HG03039 (cell line): ENCODE measurements at regions not wholly inside any gene's neighbourhood (a gene's known extent, or its start where the extent isn't known, plus 50 kb on each side); places are given as distances from the start of the nearest gene placed in this dataset.

Experiments
- ATAC-seq: cut with Tn5 transposase; IDR thresholded peaks from one replicate; pipeline ENCODE4 v1.9.1; 2021; ENCODE audit warnings: mild to moderate bottlenecking, moderate library complexity; ENCODE audit not compliant: unreplicated experiment

DNA sequence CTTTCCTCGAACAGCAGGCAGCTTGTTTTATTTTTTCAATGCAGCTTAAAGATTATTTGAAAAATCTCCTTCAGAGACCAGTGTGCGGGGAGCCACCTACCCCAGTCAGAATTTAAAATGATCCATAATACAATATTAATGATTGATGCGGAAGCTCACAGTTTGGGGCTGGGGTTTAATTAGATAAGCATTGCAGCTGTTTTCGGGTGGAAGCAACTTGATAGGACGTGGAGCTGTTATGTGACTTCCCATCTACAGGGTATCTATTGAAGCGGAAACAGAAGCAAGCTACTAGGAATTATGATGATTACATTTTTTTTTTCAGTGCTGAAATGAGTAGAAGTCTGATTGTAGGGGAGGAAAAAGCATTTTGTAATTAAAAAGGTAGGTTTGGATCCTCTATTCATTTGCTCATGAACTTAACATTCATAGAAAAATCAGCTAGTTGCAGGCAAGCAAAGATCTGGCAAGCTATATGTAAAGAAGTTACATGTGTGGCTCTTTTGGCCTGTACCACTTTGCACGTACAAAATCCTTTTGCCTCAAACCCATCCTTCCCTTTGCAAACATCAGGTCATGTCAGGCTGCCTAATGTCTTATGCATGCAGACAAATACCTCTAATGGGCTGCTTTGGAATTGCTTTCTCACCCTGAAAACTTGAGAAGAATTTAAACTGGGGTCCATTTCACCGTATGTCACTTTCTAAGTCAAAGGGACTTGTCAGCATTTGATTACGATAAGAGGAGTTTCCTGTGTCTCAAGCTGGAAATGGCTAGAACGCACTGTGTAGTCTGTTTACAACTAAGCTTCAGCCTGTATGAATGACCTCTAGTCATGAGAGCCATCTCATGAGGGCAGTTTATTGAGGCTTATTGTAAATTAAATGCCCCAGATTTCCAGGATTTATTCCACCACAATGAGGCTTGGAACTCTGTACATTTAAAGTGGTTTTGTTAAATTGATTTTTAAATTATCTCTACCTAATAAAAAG is 267.1 kb upstream of the TMTC4 start:
- ATAC-seq = no peak

DNA sequence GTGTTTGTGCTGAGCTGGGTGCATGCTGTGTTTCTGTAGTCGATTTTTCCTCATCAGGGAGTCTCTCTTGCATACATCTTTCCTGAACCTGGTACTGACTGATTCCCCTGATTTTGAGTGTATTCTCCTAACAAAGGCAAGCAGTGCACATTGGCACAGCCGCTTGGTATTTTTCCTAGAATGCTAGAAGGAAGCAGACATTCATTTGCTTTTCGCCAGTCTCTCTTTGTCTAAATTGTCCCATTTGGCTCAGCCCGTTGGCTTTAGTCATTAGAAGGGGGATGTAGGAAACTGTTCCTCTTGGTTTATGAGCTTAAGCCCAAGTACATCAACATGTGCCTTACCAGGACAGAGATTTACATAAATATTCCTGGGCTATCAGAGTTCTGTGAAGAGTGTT is 266.1 kb upstream of the TMTC4 start:
- ATAC-seq = no peak

DNA sequence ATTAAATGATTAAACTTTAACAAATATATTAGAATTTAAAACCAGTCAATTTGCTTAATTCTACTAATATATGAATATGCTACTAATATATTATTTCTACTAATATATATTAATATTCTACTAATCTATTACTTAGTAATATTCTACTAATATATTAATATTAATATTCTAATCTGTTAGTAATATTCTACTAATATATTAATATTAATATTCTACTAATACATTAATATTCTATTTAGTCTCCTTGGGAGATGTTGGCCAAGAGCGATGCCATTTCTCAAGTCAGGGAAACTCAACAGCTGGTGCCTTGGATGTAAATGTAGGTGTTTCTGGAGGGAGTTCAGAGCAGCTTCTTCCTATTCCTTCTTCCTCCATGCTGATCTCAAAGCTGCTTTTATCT is 259.2 kb upstream of the TMTC4 start:
- ATAC-seq = no peak

DNA sequence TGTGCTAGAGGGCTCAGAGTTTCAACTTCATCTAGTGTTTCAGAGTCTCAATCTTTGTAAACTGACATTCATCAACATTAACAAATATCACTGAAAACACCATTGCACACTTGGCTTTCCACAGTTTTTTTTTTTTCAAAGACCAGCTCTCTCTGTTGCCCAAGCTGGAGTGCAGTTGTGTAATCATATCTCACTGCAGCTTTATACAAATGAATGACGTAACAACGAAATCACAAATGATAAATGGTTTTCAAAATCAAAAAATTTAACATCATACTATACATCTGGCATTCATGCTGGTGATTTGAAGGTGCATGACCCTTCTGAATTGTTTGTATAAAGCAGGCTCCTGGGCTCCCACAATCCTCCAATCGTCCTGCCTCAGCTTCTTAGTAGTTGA is 248.0 kb upstream of the TMTC4 start:
- ATAC-seq = no peak

DNA sequence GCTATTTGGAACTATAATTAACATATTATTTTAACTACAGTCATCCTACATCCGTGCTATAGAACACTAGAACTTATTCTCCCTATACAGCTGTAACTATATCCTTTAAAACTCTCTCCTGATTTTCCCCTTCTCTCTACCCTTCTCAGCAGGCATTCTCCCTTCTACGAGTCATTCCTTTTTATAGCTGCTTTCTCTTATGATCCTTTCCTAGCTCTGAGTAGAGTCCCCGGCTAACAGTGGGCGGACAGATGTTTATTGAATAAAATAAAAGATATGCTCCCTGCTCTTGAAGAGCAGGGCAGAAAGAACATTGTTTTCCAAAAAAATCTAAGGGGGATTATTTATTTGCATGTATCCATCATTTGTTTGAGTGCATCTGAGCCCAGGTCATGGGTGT is 246.5 kb upstream of the TMTC4 start:
- no peak for ATAC-seq

DNA sequence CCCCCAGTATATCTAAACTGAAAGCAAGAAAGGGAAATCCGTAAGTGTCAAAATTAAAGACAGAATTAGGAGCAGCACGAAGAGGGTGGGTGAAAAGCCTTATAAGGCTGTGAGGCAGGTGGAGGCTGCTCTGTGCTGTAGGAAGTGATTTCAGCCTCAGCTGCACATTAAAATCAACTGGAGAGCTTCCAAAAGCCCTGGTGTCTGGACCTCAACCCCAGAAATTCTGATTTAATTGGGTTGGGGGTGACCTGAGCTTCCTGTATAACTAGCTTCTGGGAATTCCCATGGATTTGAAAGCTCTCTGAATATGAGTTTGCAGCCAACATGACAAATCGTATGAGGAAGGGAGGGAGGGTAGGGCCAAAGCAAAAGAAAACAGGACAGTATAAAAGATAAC is 242.4 kb upstream of the TMTC4 start:
- ATAC-seq = no peak

DNA sequence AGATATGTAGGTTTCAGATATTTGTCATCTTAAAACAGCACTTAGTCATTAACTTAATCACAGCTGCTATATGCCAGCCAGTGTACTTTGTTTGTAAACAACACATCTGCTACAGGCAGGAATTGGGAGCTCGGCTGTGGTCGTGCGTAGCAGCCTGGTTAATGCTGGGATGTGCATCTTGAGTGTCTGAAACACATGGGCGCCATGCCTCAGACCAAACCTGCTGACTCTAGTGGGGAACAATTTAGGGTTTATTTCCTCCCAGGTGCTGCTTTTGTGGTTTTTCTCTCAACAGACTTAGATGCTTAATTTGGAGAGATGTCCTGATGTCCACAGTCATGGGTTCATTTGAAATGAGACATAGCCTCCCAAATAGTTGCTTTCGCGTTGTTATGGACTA is 238.5 kb upstream of the TMTC4 start:
- ATAC-seq = no peak

DNA sequence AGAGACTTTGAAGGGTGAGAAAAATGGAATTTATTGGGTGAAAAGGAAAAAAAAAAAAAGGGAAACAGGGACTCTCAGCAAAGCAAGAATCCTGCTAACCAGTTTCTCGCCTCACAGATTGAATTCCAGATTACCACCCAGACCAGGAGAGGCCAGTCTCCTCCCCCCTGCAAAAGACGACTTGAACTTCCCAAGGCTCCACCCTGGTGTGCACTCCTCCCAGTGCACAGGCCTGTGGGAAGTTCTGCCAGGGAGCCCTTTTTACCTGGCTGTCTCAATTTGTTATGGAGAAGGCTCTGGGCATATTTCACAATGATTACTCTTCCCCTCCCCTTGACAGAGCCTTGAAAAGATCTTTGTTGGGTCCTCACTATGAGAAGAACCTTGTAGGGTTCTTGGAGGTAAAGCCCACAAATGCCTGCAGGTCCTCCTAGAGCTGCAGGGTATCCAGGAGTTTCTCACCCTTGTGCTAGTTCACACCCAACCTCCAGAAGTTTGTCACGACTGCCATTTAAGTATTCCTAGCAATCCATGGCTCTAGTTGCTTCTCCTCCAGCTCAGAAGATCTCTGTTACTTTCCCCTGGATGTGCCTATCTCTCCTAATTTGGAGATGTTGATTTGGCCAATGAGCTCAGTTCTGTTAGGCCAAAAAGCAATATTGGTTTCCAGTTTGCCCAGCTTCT is 229.8 kb upstream of the TMTC4 start:
- no peak for ATAC-seq

DNA sequence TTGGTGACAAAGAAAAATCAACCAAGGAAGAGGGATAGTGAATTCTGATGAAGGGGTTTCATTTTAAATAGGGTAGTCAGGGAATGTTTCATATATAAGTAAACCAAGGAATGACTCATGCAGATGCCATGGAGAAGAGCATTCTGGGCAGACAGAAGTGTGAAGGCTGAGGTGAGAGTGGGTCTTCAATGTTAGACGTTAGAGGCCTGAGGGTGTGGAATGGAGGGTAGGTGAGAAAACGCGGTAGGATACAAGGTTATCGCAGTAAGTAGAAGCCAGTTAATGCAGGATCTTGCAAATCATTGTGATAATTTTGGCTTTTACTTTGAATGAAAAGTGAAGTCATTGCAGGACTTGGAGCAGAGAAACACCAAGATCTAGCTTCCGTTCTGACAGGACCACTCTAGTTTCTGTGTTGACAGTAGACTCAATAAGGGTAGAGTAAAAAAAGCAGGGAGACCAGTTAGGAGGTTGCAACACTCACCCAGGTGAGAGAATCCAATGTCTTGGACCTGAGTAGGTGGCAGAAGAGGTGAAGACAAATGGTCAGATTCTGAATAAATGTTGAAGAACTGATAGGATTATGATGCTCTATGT is 225.2 kb upstream of the TMTC4 start:
- ATAC-seq = no peak

DNA sequence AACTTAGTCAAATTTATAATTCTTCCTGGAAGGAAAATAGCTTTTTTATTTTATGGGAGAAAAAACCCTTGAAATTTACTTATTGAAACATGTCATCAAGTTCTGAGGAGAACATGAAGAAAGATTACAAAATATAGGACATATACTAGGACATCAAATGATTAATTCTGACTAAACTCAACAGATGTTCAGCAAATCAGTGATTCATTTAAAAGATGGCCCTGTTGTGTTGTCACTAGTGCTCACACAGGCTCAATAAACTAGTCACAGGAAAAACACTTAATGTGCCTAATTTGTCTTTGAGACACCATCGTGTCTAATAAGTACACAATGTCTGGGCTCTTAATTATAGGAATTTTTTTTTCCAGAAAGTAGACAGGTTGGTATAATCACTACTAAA is 223.8 kb upstream of the TMTC4 start:
- ATAC-seq = no peak

DNA sequence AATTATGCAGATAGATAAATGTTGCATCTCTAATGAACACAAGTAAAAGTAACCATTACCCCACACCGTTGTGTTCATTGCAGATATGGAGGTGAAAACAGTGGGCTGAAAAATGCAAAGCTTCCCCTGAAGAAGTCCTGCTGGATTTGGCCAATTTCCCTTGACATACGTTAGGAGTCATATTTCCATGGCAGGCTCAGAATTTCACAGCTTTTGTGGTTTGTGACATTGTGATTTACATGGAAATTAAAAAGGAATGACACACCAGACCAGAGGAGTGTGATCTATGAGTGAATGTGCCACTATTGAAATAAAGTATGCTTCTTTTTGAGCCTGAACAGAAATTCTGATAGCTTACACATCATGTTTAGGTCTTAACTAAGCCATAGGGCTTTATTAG is 221.1 kb upstream of the TMTC4 start:
- no peak for ATAC-seq

DNA sequence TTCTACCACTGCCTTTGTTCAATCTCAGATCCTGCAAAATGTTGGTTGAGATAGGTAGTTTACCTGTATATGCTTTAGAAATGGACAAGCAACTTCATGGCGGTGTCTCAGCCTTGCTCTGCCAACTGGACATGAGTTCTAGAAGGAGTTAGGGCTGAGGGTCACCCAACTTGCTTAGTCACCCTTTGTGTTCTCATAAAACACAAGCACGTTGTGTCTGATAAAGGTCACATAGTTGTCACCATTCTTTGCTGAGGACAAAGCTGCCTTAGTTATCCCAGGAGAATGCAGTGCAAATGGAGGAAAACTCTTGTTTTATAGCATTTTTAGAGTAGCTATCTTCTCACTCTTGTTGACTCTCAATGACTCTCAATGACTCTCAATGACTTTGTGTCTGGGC is 218.4 kb upstream of the TMTC4 start:
- ATAC-seq = no peak

DNA sequence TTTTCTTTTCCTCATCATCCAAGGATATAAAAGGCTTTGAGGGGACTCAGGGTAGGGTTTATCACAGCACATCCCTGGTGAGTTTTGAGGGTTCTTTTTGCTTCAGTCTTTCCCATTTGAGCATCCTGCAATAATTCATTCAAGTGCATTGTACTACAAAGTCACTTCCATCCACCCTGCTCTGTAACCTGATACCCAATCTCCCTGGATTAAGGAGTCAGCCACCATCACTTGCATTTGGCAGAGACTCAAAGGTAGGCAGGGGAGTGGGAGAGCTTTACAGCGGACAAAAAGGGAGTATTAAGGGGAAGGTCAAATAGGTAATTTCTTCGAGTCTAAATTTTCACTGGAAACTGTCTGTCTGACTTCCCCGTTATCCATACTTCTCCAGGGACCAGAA is 216.1 kb upstream of the TMTC4 start:
- ATAC-seq = no peak

DNA sequence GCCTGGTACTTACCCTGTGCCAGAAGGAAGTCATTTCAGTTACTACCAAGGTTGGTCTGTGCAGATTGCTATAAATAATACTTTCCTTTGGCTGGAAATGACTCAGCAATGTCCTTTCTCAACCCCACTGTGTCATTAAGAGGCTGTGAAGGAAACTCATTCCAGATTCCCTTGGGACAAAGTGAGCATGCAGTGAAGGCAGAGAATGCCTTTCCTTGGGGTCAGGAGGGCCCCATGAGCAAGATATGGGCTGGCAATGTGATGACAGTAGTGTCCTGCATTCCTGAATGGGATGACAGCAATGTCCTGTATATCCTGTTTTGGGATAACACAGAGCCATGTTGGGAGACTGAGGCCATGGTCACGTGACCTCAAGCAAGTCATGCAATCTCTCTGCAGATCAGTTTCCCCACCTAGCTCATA is 213.1 kb upstream of the TMTC4 start:
- no peak for ATAC-seq

DNA sequence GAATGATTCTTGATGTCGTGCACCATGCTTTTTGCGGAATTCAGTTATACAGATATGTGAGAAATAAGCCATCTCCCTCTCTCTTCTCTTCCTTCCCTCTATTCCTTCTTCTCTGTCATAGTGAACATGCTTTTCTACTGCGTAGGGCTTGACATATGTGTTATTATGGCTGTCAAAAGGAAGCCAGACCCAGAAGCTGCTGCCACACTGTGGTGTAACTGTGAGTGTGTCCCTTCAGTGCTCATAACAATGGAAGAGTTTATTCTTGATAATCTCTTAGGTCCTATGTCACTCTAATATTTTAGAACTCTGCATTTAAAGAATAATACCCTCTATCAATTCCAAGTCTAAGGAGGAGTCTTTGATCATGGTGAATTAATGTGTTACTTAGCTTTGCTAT is 208.9 kb upstream of the TMTC4 start:
- ATAC-seq = no peak

DNA sequence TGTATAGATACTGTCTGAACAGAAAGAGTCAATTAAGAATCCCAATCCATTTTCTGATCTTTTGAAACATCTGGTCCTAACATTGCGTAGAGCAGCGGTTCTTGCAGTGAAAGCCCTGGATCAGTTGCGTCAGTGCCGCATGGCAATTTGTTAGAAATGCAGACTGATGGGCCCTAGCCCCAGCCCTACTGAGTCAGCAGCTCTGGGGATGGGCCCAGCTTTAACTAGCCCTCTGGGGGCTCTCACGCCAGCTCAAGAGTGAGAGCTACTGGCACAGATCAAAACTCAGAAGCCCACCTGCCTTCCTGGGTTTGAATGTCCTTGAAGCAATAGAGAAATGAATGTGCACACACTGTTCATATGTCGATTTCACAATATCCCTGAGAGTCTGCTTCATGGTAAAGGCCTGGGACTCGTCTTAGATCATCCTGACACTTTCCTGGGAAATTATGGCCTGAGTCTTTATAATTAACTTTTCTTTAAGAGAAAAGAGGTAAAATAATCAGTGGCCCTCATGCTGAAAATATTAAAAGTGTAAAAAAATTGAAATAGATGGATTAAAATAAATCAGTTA is 206.8 kb upstream of the TMTC4 start:
- ATAC-seq = no peak

DNA sequence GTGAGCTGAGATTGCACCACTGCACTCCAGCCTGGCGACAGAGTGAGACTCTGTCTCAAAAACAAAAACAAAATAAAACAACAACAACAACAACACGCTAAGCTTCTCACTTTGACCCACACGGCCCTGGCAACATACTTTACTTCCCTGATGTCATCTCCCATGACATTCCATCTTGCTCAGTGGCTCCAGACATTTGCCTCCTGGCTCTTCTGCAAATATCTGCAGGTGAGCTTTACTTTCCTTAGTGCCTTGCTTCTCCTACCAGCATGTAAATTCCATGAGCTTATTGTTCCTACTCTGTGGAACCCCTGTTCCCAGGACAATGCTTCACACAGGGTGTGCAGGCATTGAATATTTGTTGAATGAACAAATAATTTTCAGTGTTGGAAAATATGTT is 205.6 kb upstream of the TMTC4 start:
- no peak for ATAC-seq

DNA sequence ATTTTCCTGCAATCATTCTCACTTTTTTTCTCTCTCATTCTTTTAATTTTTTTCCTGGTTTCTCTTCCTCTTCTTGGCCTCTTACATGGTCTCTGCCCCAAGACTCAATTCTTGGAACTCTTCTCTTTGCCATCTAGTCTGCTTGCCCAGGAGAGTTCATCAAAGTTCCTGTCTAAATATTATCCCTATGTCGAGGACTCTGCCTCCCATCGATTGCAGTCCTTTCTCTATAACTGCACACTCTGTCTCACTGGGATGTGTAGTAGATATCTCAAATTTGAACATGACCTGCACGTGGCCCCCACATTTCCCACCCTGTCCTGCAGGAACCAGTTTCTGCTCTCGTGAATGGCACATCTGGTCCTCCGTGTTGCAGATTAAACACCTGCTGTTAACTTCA is 204.7 kb upstream of the TMTC4 start:
- ATAC-seq = no peak

DNA sequence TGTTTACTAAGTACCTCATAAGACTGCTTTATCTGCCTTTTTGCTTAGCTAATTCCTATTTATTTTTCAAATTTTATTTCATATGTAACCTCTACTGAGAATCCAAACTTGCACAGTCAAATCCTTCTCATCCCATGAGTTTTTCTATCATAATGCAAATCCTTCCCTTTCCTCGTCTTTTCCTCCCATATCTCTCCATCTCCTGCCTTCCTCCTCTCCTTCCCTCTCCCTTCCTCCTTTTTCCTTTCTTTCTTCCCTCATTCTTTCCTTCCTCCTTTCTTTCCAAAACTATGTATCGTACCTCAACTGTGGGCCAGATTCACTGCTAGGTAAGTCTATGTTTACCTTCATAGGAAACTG is 201.4 kb upstream of the TMTC4 start:
- no peak for ATAC-seq

DNA sequence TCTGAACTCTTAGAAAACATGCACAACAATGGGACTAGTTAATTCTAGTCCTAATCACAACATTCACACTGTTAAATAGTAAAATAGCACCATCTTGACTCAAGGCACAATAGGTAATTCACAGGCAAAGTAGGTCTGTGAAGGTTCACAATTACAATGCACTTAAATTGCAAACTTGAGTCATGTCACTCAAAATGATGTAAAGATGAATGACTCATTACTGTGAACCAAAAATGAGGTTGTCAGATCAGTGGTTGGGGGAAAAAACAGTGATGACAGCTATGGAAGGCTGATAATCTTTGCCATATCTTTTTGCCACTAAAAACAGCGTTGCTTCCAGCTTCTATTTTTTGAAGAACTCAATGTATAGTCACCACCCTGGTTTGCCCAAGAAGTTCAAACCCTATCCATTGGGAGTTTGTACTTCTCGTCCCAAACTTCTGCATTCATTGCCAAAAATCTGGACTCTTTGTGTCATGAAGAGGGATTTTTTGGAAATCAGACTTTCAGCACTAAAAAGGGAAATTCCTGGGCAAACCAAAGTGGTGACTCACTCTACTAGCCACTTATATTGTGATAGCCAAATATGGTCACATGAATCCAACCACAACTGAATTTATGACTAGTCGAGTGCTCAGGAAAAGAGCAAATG is 200.9 kb upstream of the TMTC4 start:
- ATAC-seq = no peak

DNA sequence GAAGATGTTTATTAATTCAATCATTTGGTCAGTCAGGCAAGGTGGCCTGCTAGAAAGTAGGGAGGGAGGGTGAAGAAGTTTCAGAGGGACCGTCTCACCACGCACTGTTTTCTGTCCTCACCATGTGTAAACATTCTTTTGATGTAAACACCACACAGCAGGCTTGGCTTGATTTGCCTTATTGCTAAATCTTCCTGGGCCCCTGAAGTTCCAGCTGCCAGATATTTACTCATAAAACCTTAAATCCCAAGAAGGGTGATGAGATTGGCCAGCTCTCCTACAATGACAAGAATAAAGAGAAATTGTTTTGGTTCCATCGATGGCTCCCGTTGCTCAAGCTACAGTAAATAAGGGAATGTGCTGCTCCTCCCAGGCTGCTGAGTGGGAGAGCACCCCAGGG is 198.2 kb upstream of the TMTC4 start:
- no peak for ATAC-seq
